Hematopoietic multipotent progenitor cell treated with erythropoietin and hydrocortisone succinate and interleukin-3 and kit ligand, for 4 days (in vitro differentiated cells): ENCODE measurements at regions not wholly inside any gene's neighbourhood (a gene's known extent, or its start where the extent isn't known, plus 50 kb on each side); places are given as distances from the start of the nearest gene placed in this dataset.
"Not testable (repeated sequence)": the region's sequence is repeated elsewhere in the genome, so short reads cannot be mapped to it uniquely, and the experiment has no call there.

Experiments
- DNase-seq: peaks from one replicate; pipeline ENCODE4 v3.0.0-alpha.2; 2015

GRCh38 chr3:130151555-130151954 is 69.9 kb downstream of the ALG1L2 start:
- DNase-seq, result peak; percentile 45

- DNase-seq, result not testable (repeated sequence)
Measured at GRCh38 chr3:130153247-130153646, 71.6 kb downstream of the ALG1L2 start.

DNA sequence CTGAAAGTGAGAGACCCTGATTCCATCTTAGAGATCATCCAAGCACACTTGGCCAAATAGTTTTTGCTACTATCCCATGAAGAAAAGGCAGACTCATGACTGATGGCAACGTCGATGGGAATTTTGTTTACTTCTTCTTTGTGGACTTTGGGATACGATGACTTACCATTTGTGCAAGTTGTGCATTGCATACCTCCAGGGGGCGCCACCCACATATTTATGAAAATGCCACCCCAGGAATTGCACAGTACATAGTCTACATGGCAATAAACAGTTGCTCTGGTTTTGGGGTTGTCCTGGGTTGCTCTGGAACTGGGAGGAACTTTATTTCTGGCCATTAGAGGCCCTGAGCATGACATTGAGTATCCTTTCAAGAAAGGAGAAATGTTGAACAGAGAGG is 73.8 kb downstream of the ALG1L2 start:
- DNase-seq, result not testable (repeated sequence)

DNA sequence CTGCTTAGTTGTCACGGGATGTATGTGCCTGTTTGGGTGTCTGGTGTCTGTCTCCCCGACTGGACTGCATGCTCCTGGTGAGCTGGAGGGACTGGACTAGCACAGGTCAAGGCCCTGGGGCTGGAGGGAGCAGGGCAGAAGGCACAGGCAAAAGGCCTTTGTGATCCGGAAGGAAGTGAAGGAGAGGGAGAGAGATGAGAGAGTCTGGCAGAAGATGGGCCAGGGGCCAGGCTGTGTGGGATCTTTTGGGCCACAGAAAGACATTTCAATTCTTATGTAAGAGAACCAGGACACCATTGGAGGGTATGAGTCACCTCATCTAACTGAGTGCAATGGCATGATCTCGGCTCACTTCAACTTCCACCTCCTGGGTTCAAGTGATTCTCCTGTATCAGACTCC is 85.2 kb downstream of the ALG1L2 start:
- not testable (repeated sequence) for DNase-seq

GRCh38 chr3:130175195-130175594 is 93.6 kb downstream of the ALG1L2 start:
- not testable (repeated sequence) for DNase-seq

- DNase-seq, result not testable (repeated sequence)
Measured at GRCh38 chr3:130176476-130177256, 95.0 kb downstream of the ALG1L2 start.

DNA sequence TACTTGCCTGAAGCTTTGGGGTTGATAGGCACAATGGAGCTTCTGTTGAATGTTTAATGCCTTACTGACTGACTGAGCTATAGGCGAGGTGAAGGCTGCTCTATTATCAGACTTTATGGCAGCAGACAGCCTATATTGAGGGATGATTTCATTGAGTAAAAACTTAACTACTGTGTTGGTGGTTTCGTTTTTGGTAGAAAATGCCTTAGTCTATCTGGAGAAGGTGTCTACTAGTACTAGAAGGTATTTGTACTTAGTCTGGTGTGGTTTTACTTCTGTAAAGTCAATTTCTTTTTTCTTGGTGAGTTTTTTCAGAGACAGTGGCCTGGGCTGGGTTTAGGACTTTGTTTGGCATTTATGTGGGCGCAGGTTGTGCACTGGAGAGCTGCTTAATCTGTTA is 97.2 kb downstream of the ALG1L2 start:
- not testable (repeated sequence) for DNase-seq

- peak; percentile 69 for DNase-seq
Measured at GRCh38 chr3:130179353-130179970, 97.8 kb downstream of the ALG1L2 start.

DNA sequence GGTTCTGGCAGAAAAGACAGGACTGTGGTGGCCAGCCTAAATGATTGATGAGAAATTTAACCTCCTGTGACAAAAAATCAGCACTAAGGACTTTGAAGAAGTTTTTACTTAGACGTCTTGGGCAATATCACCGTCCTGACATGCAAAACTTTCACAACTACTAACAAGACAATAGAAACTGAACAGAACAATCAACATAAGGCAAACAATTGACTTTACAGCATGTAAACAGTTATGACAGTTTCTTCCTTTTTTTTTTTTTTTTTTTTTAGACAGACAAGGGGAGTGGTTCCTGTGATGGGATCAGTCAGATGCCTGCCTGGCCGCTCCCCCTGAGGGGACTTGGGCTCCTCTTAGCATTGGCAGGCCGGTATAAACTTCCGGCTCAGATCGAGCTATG is 100.8 kb downstream of the ALG1L2 start:
- peak; percentile 52 for DNase-seq

- peak; percentile 56 for DNase-seq
Measured at GRCh38 chr3:130183689-130184088, 102.1 kb downstream of the ALG1L2 start.

GRCh38 chr3:130184152-130185024 is 102.8 kb downstream of the ALG1L2 start:
- DNase-seq, result peak; percentile 72

GRCh38 chr3:130201272-130201671 is 119.6 kb downstream of the ALG1L2 start:
- DNase-seq, result peak; percentile 72

DNA sequence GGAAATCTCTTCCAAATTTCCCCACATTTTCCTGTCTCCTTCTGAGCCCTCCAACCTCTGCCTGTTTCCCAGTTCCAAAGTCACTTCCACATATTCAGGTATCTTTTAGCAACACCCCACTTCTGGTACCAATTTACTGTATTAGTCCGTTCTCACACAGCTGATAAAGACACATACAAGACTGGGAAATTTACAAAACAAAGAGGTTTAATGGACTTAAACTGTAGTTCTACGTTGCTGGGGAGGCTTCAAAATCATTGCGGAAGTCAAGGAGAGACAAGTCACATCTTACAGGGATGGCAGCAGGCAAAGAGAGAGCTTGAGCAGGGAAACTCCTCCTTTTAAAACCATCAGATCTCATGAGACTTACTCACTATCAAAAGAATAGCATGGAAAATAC is 122.0 kb downstream of the ALG1L2 start:
- not testable (repeated sequence) for DNase-seq

DNA sequence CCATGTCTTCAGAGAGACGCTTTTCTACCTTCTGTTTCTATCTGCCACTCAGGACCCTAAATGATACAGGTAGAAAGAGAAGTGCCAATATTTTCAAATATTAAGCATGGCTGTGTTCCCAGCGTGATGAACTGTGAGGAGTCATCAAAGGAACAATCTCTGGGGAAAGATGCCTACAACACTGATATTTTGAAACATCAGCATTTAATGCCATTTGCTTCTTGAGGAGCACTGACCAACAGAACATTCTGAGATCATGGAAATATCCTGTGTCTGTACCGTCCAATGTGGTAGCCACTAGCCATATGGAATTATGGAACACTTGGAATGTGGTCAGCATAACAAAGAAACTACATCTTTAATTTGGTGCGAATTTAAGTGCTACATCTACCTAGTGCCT is 117.9 kb upstream of the COL6A5 start:
- DNase-seq, result no peak

GRCh38 chr3:130242850-130243569 is 102.5 kb upstream of the COL6A5 start:
- DNase-seq, result peak; percentile 76

DNA sequence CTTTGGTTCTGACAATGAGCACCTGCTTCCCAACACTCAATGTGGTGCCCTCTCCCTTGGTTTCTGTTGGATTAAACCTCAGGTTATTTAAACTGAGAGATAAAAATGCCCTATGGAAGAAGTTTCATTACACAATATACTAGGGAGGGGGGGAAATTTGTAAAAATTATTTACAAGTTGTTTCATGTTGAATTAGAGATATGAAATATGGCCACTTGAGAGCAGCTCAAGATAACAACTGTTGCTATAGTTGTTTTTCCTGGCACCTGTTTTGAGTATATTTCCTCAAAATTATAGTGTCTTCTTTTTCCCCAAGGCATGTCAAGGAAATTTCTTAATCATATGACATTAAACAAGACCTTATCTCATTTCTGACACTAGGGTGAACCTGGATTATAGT is 101.7 kb upstream of the COL6A5 start:
- DNase-seq, result no peak

DNA sequence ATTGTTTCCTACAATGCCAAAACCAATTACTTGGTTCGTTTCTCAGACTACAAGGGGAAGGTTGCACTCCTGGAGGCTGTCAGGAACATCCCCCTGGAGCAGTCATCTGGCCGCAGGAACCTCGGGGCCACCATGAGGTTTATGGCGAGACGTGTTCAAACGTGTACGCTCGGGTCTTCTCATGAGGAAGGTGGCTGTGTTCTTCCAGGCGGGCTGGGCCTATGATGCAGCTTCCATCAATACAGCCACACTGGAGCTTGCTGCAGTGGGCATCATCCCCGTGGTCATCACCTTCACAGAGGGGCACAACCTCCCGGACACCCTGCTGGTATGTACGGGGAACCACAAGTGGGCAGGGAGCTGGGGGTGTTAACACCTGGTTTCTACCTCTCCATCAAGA is 94.5 kb upstream of the COL6A5 start:
- no peak for DNase-seq

DNA sequence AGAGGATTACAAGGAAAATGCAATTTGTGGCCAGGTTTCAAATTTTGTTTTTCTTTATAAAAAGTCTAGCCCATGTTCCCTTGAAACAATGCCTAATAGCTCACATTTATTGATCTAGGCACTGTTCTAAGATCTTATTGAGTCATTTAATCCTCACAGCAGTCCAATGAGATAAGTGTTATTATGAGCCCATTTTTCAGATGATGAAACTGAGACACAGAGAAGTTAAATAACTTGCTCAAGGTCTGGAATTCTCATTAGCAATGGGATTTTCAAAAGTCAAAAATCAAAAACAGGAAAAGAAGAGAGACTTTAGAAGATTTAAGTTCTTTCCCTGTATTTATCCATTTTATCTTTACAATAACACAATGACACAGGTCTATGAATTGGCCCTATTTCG is 90.0 kb upstream of the COL6A5 start:
- no peak for DNase-seq

DNA sequence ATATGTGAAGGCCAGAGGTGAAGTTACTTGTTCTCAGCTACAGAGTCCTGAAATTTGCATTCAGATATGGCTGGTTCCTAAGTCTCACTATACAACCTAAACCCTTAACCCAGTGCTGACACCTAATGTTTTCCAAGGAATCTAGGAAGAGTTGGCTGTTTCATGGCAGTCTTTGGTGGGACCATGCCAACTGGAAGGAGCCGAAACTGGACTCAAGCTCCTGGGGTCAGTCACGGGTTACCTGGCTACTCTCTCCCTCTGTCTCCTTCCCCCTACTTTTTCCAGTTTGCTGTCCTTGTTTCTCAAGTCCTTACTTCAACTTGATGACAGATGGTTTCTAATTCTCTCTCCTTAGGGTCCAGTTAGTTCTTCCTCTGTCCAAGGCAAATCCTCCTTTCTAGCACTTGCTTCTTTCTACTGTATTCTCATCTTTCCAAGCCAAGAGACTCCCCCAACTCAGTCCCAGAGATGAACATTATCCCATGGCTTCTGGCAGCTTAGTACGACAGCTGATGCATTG is 88.6 kb upstream of the COL6A5 start:
- no peak for DNase-seq

GRCh38 chr3:130258532-130258952 is 86.9 kb upstream of the COL6A5 start:
- no peak for DNase-seq

GRCh38 chr3:130259166-130259874 is 86.2 kb upstream of the COL6A5 start:
- DNase-seq, result no peak

- no peak for DNase-seq
Measured at GRCh38 chr3:130260918-130261317, 84.6 kb upstream of the COL6A5 start.
